IPS-18a (cell line): ENCODE measurements at regions not wholly inside any gene's neighbourhood (a gene's known extent, or its start where the extent isn't known, plus 50 kb on each side); places are given as distances from the start of the nearest gene placed in this dataset.

Experiments
- H3K27ac ChIP-seq: one replicate; pipeline ENCODE4 v1.5.1; 2013; ENCODE audit warnings: low read length
- H3K27me3 ChIP-seq: one replicate; pipeline ENCODE4 v1.6.1; 2013; ENCODE audit warnings: mild to moderate bottlenecking, low read length; ENCODE audit not compliant: control insufficient read depth, insufficient read depth
- H3K36me3 ChIP-seq: one replicate; pipeline ENCODE4 v1.6.1; 2013; ENCODE audit warnings: low read depth, low read length; ENCODE audit not compliant: control insufficient read depth
- H3K4me1 ChIP-seq: one replicate; pipeline ENCODE4 v1.6.1; 2013; ENCODE audit warnings: low read depth, low read length; ENCODE audit not compliant: control insufficient read depth
- H3K4me3 ChIP-seq: one replicate; pipeline ENCODE4 v1.5.1; 2013; ENCODE audit warnings: low read length
- H3K9ac ChIP-seq: one replicate; pipeline ENCODE4 v1.6.1; 2013; ENCODE audit warnings: mild to moderate bottlenecking, low read length, moderate library complexity
- H3K9me3 ChIP-seq: one replicate; pipeline ENCODE4 v1.6.1; 2013; ENCODE audit warnings: low read depth, low read length; ENCODE audit not compliant: control insufficient read depth

DNA sequence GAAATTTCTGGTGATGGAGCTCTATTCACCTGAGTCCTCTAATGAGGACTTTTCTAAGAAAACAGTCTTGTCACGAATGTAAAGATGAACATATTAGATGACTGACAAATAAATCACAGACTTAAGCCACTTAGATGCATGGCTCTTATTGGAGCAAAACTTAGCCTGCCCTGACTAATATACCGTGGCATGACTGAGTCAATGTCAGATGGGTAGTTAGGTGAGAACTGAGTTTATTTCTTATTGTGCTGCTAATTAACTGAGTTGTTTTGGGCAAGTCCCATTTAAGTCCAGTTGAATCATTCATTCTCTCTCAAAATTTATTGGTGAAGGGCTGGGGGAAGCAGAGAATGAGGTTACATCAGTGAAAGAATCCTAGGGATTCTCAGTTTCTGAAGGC, 459.8 kb downstream of the MCTP2 start:
- Histone ChIP-seq H3K27ac (no peak overlapping the region), H3K27me3 (no peaks in the 10 kb centered on the region), H3K9ac (no peak overlapping the region), H3K9me3 (no peaks in the 10 kb centered on the region), H3K4me3 (no peak overlapping the region), H3K4me1 (no peaks in the 10 kb centered on the region), H3K36me3 (no peaks in the 10 kb centered on the region)

GRCh38 chr15:94692710-94693109, 461.3 kb downstream of the MCTP2 start:
- Histone ChIP-seq H3K9ac (no peak overlapping the region), H3K27ac (no peak overlapping the region)

DNA sequence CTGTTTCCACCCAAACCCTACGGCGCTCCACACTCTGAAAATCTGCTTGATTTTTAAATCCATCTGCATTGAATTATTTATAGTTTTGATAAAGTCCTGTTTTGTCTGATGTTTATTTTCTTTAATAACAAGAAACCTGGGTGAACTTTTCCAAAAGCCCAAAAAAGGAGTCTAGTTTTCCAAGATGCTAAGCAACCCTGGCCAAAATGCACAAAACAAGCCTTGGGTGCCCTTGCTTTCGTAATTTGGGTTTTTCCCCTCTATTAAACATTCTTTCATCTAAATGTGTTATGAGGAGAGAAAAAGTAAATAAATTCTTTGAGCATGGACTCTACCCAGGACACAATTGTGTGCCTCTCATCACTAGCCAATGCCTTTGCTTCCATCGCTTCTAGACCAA, 468.9 kb downstream of the MCTP2 start:
- no peak overlapping the region for H3K9ac ChIP-seq

More at GRCh38 chr15:94692710-94693109, 461.3 kb downstream of the MCTP2 start:
- no peaks in the 10 kb centered on the region for H3K9me3 ChIP-seq
- no peaks in the 10 kb centered on the region for H3K36me3 ChIP-seq
- no peaks in the 10 kb centered on the region for H3K27me3 ChIP-seq
- no peak overlapping the region for H3K4me3 ChIP-seq
- H3K4me1 ChIP-seq, result no peaks in the 10 kb centered on the region

DNA sequence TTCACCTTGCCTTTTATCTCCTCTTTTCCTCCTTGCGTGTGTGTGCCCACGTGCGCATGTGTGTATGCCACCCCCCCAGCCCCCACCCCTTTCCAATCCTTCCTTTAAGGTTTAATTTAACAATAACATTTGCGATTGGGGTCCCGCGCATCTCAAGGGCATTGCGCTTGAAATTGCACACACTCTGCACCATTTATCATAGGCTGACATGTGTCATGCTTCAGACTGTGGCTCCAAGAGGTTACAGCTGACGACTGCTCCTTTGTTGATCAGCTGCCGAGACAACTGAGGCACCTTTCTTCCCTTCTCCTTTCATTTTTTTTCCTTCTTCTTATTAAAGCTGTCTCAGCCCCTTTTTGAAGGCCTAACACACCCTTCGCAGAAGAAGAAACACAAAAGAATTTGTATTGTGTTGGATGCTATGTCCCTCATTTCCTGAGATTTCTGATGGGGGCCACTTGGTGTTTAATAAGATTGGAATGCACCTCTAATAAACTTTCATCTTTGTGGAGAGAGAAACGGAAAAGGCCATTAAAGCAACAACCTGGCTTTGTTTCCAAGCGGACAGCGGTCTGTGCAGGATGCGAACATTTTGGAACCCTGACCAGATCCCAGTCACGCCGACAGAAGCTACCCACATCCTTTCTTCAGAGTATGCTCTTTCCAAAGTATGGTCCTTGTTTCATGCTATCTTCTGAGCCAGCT, 470.1 kb downstream of the MCTP2 start:
- no peaks in the 10 kb centered on the region for H3K9me3 ChIP-seq
- no peaks in the 10 kb centered on the region for H3K36me3 ChIP-seq
- no peaks in the 10 kb centered on the region for H3K4me1 ChIP-seq
- no peak overlapping the region for H3K9ac ChIP-seq
- no peak overlapping the region for H3K4me3 ChIP-seq
- H3K27ac ChIP-seq, result no peak overlapping the region
- no peaks in the 10 kb centered on the region for H3K27me3 ChIP-seq

More for the DNA sequence above, 468.9 kb downstream of the MCTP2 start:
- no peaks in the 10 kb centered on the region for H3K4me1 ChIP-seq
- H3K9me3 ChIP-seq, result no peaks in the 10 kb centered on the region
- no peaks in the 10 kb centered on the region for H3K36me3 ChIP-seq
- H3K27me3 ChIP-seq, result no peaks in the 10 kb centered on the region
- H3K27ac ChIP-seq, result no peak overlapping the region
- no peak overlapping the region for H3K4me3 ChIP-seq

- Histone ChIP-seq H3K9me3 (no peaks in the 10 kb centered on the region), H3K27ac (no peak overlapping the region), H3K4me3 (no peak overlapping the region), H3K36me3 (no peaks in the 10 kb centered on the region), H3K4me1 (no peaks in the 10 kb centered on the region), H3K27me3 (no peaks in the 10 kb centered on the region), H3K9ac (no peak overlapping the region)
These were observed 472.2 kb downstream of the MCTP2 start for GRCh38 chr15:94703596-94703995.

- Histone ChIP-seq H3K27ac (no peak overlapping the region), H3K9me3 (no peaks in the 10 kb centered on the region), H3K36me3 (no peaks in the 10 kb centered on the region), H3K27me3 (no peaks in the 10 kb centered on the region), H3K9ac (no peak overlapping the region), H3K4me3 (no peak overlapping the region), H3K4me1 (no peaks in the 10 kb centered on the region)
These were observed 473.1 kb downstream of the MCTP2 start for GRCh38 chr15:94704421-94704820.

DNA sequence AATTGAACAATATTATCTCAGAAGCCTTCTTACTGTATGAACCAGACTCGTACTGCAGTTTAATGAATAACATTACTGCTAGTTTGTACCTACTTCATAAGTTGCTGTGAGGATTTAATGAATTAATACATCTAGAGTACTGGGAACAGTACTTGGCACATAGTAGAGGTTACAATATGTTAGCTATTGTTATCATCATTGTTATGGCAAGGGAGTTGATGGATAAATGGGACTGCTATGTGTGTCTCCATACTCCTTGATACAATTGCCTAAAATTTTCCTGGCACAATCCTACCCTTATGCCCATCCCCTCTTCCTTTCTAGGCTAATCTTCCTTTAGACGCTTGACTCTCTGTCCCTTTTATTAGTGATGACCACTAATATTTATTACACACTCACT, 473.6 kb downstream of the MCTP2 start:
- Histone ChIP-seq H3K9ac (no peak overlapping the region), H3K9me3 (no peaks in the 10 kb centered on the region), H3K4me1 (no peaks in the 10 kb centered on the region), H3K27me3 (no peaks in the 10 kb centered on the region), H3K27ac (no peak overlapping the region), H3K36me3 (no peaks in the 10 kb centered on the region), H3K4me3 (no peak overlapping the region)

DNA sequence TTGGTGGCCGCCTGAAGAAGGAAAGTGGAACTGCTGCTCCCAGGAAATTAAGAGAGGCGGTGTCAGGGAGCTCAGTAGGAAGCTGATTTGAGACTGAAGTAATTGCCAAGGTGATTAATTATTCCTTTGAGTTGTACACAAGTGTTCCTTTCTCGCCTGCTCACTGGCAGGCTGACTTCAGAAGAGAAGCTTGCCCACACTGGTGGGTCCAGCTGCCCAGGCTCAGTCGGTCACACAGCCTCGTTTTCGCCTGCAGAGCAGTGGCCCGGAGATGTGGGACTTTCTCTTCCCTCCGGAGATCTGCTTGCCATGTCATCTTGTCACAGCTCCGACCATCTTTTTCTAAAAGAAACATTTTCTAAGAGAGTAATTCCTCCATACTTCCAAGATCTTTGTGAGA, 478.0 kb downstream of the MCTP2 start:
- no peak overlapping the region for H3K9ac ChIP-seq
- no peaks in the 10 kb centered on the region for H3K4me1 ChIP-seq
- H3K36me3 ChIP-seq, result no peaks in the 10 kb centered on the region
- no peak overlapping the region for H3K4me3 ChIP-seq
- H3K9me3 ChIP-seq, result no peaks in the 10 kb centered on the region
- H3K27me3 ChIP-seq, result no peaks in the 10 kb centered on the region
- no peak overlapping the region for H3K27ac ChIP-seq

DNA sequence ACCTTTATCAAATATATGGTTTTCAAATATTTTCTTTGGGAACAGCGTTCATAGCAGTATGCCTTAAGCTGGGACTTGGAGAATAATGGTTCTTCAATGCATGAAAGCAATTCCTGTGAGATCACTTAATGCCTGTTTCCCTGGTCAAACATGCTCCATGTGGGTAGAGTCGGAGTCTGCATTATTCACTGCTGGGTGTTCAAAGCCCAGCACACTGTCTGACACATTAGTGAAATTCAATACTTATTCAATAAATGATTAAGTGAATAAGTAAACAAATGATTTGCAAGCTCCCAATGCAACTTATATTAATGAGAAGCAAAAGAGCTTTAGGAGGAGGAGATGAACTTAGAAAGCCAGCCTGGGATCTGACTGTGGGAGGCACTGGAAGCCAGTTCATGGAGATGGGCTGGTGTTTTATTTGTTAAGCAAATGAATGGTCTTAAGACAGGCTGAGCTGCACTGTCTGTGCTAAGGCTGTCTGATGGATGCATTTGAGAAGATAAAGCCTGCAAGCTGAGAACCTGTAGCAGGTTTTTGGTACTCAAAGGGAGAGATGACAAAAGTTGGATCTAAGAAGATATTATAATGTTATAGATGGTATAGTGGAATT, 490.8 kb downstream of the MCTP2 start:
- H3K27me3 ChIP-seq, result no peaks in the 10 kb centered on the region
- no peak overlapping the region for H3K27ac ChIP-seq
- H3K9ac ChIP-seq, result no peak overlapping the region
- H3K4me3 ChIP-seq, result no peak overlapping the region
- H3K36me3 ChIP-seq, result no peaks in the 10 kb centered on the region
- peaks cover 10% of the 10 kb centered on the region for H3K4me1 ChIP-seq
- H3K9me3 ChIP-seq, result no peaks in the 10 kb centered on the region

DNA sequence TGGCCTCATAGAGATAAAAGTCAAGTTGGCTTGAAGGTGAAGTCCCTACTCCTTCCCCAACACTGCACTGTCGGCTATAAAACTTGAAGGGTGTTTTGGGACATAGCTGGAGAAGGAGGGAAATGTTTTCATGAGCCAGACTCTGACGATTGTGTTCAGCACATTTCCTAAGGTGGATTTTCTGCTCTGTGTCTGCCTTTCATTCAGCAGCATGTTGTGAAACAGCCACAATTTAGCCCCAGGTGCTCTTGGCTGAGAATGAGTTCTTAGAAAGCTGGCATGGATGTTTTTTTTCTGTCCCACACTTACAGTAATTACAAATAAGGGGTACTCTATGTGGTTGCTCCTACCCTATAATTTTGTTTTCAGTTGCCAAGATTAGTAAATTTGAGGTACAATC, 492.4 kb downstream of the MCTP2 start:
- no peaks in the 10 kb centered on the region for H3K9me3 ChIP-seq
- no peak overlapping the region for H3K4me3 ChIP-seq
- no peak overlapping the region for H3K27ac ChIP-seq
- H3K27me3 ChIP-seq, result no peaks in the 10 kb centered on the region
- peaks cover 10% of the 10 kb centered on the region for H3K4me1 ChIP-seq
- no peak overlapping the region for H3K9ac ChIP-seq
- no peaks in the 10 kb centered on the region for H3K36me3 ChIP-seq

DNA sequence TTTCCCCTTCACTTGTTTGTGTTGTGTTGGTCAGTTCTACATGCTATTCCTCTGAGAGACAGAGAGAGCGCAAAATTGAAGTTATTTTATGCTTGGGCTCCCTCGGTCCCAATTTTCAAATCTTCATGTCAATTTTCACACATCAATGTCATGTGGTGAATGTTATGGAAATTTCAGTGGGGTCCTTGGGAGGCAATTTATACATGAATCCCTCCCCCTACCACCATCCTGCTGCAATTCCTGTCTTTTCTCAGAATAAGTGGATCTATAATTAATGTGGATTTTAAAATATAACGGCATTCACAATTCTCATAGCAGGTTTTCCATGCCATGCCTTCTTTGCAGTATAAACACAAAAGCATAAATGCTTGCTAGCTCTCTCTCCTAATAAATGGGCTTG, 499.9 kb downstream of the MCTP2 start:
- Histone ChIP-seq H3K27me3 (no peaks in the 10 kb centered on the region), H3K4me3 (no peak overlapping the region), H3K9ac (no peak overlapping the region), H3K36me3 (no peaks in the 10 kb centered on the region), H3K27ac (no peak overlapping the region), H3K9me3 (no peaks in the 10 kb centered on the region), H3K4me1 (no peaks in the 10 kb centered on the region)

DNA sequence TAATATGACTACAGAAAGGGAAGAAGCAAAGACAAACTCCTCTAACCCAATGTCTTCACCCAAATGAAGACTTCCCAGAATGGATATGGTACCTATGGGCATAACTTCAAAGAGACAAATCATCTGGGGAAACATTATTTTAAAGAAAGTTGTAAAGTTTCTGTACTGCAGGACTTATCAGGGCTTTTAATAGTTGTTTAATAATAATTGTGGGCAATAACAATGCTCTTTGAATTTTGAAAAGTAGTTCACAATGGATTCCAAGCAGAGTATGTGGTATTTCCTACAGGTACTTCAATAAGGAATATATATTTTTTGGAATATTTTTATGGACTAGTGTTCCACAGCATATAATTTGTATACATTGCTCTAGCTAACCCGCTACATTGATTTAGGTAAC, 503.1 kb downstream of the MCTP2 start:
- H3K27me3 ChIP-seq, result no peaks in the 10 kb centered on the region
- no peak overlapping the region for H3K27ac ChIP-seq
- no peaks in the 10 kb centered on the region for H3K36me3 ChIP-seq
- H3K4me3 ChIP-seq, result no peak overlapping the region
- H3K4me1 ChIP-seq, result no peaks in the 10 kb centered on the region
- H3K9me3 ChIP-seq, result no peaks in the 10 kb centered on the region
- H3K9ac ChIP-seq, result no peak overlapping the region
